Fibroblast of mammary gland (primary cell): ENCODE measurements at regions not wholly inside any gene's neighbourhood (a gene's known extent, or its start where the extent isn't known, plus 50 kb on each side); places are given as distances from the start of the nearest gene placed in this dataset.
"Not testable (repeated sequence)": the region's sequence is repeated elsewhere in the genome, so short reads cannot be mapped to it uniquely, and the experiment has no call there.

Experiments
- DNase-seq: peaks from one replicate; pipeline ENCODE4 v3.0.0-alpha.2; 2010; ENCODE audit warnings: low read depth
- H3K4me3 ChIP-seq: 2 replicates; pipeline ENCODE4 v1.5.1; 2011; ENCODE audit warnings: low read depth, mild to moderate bottlenecking, low read length, moderate library complexity; ENCODE audit not compliant: control insufficient read depth
- CTCF ChIP-seq: conservative IDR thresholded peaks from 2 replicates; pipeline ENCODE4 v1.5.1; 2011; ENCODE audit warnings: low read depth, low read length, inconsistent platforms; ENCODE audit not compliant: control insufficient read depth, insufficient read depth

DNA sequence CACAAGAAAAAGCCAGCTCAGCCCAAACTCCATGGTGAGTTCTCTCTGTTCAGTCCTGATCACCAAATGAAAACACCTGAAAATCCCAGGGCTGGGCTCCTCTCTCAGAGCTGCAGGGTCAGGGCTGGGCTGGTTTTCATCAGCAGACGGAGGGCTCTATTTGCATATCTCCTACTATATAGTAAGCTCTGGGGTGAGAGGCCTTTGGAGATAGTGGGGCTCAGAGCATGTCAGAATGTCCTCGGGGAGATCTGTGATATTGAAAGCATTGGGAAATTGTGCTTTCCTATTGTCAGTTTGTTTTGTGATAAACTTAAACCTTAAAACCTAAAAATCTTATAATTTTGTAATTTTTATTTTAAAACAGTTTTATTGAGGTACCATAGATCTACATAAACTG is 742.6 kb downstream of the TMEM121 start:
- H3K4me3 ChIP-seq: no peak overlapping the region
- DNase-seq: no peak
- TF ChIP-seq CTCF: no peak

DNA sequence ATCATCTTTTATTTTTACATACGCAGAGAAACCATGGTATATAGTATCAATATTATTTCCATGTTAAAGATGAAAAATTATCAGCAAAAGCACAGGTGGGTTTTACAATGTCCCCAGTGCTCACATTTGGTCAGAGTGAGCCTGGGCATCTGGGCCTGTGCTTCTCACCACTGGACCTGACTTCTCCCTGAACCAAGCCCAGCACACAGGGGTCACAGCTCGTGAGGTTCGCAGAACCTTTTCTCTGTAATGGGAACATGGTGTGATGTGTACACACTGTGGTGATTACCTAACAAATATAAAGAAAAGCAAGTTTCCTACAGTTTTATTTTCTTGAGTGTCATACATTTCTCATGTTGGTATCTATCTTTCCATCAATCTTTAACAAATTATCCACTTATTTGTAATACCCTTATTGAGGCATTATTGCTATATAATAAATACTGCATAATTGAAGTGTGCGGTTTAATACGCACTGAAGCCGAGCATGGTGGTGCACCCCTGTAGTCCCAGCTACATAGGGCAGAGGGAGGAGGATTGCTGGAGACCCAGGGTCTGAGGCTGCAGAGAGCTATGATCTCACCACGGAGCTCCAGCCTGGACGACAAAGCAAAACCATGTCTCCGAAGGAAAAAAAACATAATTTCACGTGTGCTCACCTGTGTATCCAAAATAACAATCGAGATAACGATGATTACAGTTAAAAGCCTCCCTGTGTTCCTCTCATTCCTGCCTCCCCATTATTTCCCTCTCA is 743.2 kb downstream of the TMEM121 start:
- DNase-seq: no peak
- no peak overlapping the region for H3K4me3 ChIP-seq
- TF ChIP-seq CTCF: no peak

- not testable (repeated sequence) for H3K4me3 ChIP-seq, DNase-seq
These were observed 744.2 kb downstream of the TMEM121 start for GRCh38 chr14:106270476-106271121.

- no peak overlapping the region for H3K4me3 ChIP-seq
- no peak for TF ChIP-seq CTCF
- no peak for DNase-seq
These were observed 750.2 kb downstream of the TMEM121 start for GRCh38 chr14:106276326-106277267.

DNA sequence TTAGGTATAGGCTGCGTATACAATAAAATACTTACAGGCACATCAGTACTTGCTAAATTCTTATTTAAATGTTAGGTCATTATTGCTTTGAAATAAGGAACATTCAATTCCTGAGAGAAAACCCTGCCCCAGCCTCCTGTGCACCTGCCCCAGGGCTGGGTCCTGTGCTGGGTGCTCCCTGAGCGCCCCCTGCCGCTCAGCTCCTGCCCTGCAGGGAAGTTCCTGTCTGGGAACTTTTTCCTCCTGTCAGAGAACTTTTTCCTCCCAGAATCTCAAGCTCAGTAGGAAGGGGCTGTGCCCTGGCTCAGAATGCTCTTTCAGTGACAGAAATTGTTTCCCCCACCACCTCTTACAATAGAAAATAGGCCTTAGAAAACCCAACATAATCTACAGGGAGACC is 751.1 kb downstream of the TMEM121 start:
- H3K4me3 ChIP-seq: no peak overlapping the region
- no peak for DNase-seq
- no peak for TF ChIP-seq CTCF

GRCh38 chr14:106280876-106281275 is 754.5 kb downstream of the TMEM121 start:
- no peak overlapping the region for H3K4me3 ChIP-seq
- no peak for DNase-seq
- TF ChIP-seq CTCF: no peak
